ENCODE measurements at regions not wholly inside any gene's neighbourhood (a gene's known extent, or its start where the extent isn't known, plus 50 kb on each side); places are given as distances from the start of the nearest gene placed in this dataset.
A peak's percentile ranks its signal among the peaks of the same experiment; 100 is the strongest.

GRCh38 chr2:207419331-207419730 lies 110.4 kb upstream of the CREB1 start:
- no peaks in the 10 kb centered on the region for H4K20me1 ChIP-seq (ENCODE audit: insufficient read depth)
- H3K4me3 ChIP-seq (ENCODE audit: low read depth in 2 of 2, low read length in 1 of 2) = no peak overlapping the region
- WGBS (ENCODE audit: low lambda C conversion rate) = 94% methylated on average over 4 of the region's 4 CpGs
- ChIA-PET POLR2A (no interaction called here), CTCF (interaction anchor here (1.0 to 1.4 kb wide), 3 partner anchors 18 to 438 kb away, joined by 3 to 4 read pairs (median 4); no protein-coding TSS in a partner anchor)
- no peaks in the 10 kb centered on the region for H3F3A ChIP-seq (replicated peaks; ENCODE audit: insufficient read depth)
- H3K9me2 ChIP-seq = no peaks in the 10 kb centered on the region
- H3K9ac ChIP-seq = no peak overlapping the region
- H3K79me2 ChIP-seq (ENCODE audit: insufficient read depth) = no peaks in the 10 kb centered on the region
- H3K4me1 ChIP-seq (ENCODE audit: control insufficient read depth in 1 of 2, insufficient read depth in 2 of 2, low read depth in 1 of 2, low read length in 1 of 2) = peaks cover 0 to 27% of the 10 kb centered on the region in 2 experiments; a peak in 2 of 4 replicates
- H3K27me3 ChIP-seq (ENCODE audit: insufficient read depth) = no peaks in the 10 kb centered on the region
- H3K4me2 ChIP-seq = no peak overlapping the region
- peak overlapping the region in 1 of 2 experiments; percentile 43; a peak in 2 of 4 replicates for H3K27ac ChIP-seq (ENCODE audit: low read depth in 2 of 2, low read length in 1 of 2)
- DNase-seq = no peak
- no peak overlapping the region for H2AFZ ChIP-seq (ENCODE audit: low read depth)
- H3K36me3 ChIP-seq (replicated peaks in 1 of 2; ENCODE audit: control insufficient read depth in 1 of 2, insufficient read depth in 2 of 2, low read length in 1 of 2) = no peaks in the 10 kb centered on the region
- no peaks in the 10 kb centered on the region for H3K9me3 ChIP-seq
- TF ChIP-seq RXRA (IDR thresholded peaks at IDR 0.05; ENCODE audit: borderline replicate concordance, low read depth) (no peak), YY1 (IDR thresholded peaks at IDR 0.05; ENCODE audit: low read depth) (no peak), EP300 (IDR thresholded peaks at IDR 0.05; ENCODE audit: borderline replicate concordance in 1 of 2, low read depth in 1 of 2, low read length in 1 of 2) (no peak)

GRCh38 chr2:207421671-207422070 lies 108.1 kb upstream of the CREB1 start:
- H3K4me1 ChIP-seq (ENCODE audit: control insufficient read depth in 1 of 2, insufficient read depth in 2 of 2, low read depth in 1 of 2, low read length in 1 of 2) = peaks cover 0 to 27% of the 10 kb centered on the region in 2 experiments; a peak in 2 of 4 replicates
- H2AFZ ChIP-seq (ENCODE audit: low read depth) = no peak overlapping the region
- H3F3A ChIP-seq (replicated peaks; ENCODE audit: insufficient read depth) = no peaks in the 10 kb centered on the region
- CTCF ChIA-PET = no interaction called here
- H3K4me3 ChIP-seq (ENCODE audit: low read depth in 2 of 2, low read length in 1 of 2) = no peak overlapping the region
- WGBS (ENCODE audit: low lambda C conversion rate) = 98% methylated on average over 12 of the region's 12 CpGs
- H3K27ac ChIP-seq (ENCODE audit: low read depth in 2 of 2, low read length in 1 of 2) = peak overlapping the region in 1 of 2 experiments; percentile 43; a peak in 1 of 4 replicates
- POLR2A ChIA-PET = no interaction called here
- H3K27me3 ChIP-seq (ENCODE audit: insufficient read depth) = no peaks in the 10 kb centered on the region
- H3K9me3 ChIP-seq = no peaks in the 10 kb centered on the region; the same call in 1 of the 2 replicates
- H3K36me3 ChIP-seq (replicated peaks in 1 of 2; ENCODE audit: control insufficient read depth in 1 of 2, insufficient read depth in 2 of 2, low read length in 1 of 2) = no peaks in the 10 kb centered on the region
- no peaks in the 10 kb centered on the region for H3K79me2 ChIP-seq (ENCODE audit: insufficient read depth)
- H3K9me2 ChIP-seq = no peaks in the 10 kb centered on the region
- H3K9ac ChIP-seq = no peak overlapping the region
- DNase-seq = no peak
- no peaks in the 10 kb centered on the region for H4K20me1 ChIP-seq (ENCODE audit: insufficient read depth)
- no peak overlapping the region for H3K4me2 ChIP-seq
- no peak for TF ChIP-seq YY1 (IDR thresholded peaks at IDR 0.05; ENCODE audit: low read depth)
- no peak for TF ChIP-seq SMC3 (IDR thresholded peaks at IDR 0.05; ENCODE audit: low read depth, low read length)
- TF ChIP-seq POLR2AphosphoS5 (IDR thresholded peaks at IDR 0.05; ENCODE audit: low read depth, low read length) = no peak
- TF ChIP-seq RCOR1 (IDR thresholded peaks at IDR 0.05; ENCODE audit: low read length) = no peak
- no peak for TF ChIP-seq ZBTB33 (IDR thresholded peaks at IDR 0.05; ENCODE audit: borderline replicate concordance, low read depth)
- no peak for TF ChIP-seq JUND (IDR thresholded peaks at IDR 0.05)
- TF ChIP-seq NFIC (IDR thresholded peaks at IDR 0.05; ENCODE audit: borderline replicate concordance) = no peak
- no peak for TF ChIP-seq USF1 (IDR thresholded peaks at IDR 0.05; ENCODE audit: borderline replicate concordance, low read depth)
- no peak for TF ChIP-seq REST (IDR thresholded peaks at IDR 0.05; ENCODE audit: low read depth, low read length)
- TF ChIP-seq PBX3 (IDR thresholded peaks at IDR 0.05) = no peak
- no peak for TF ChIP-seq FOXM1 (IDR thresholded peaks at IDR 0.05; ENCODE audit: low read depth)
- TF ChIP-seq RAD21 (IDR thresholded peaks at IDR 0.05; ENCODE audit: low read length) = no peak
- TF ChIP-seq MEF2A (IDR thresholded peaks at IDR 0.05; ENCODE audit: borderline replicate concordance, low read depth) = no peak
- no peak for TF ChIP-seq CTCF (IDR thresholded peaks at IDR 0.05)
- TF ChIP-seq MAX (IDR thresholded peaks at IDR 0.05; ENCODE audit: low read depth) = no peak
- no peak for TF ChIP-seq SIN3A (IDR thresholded peaks at IDR 0.05; ENCODE audit: borderline replicate concordance, low read depth, low read length)
